Stimulated activated CD8-positive, alpha-beta memory T cell treated with anti-CD3 and anti-CD28 coated beads, Interleukin-15, amount 100 ng/mL, for 1 hour (primary cell): ENCODE measurements at regions not wholly inside any gene's neighbourhood (a gene's known extent, or its start where the extent isn't known, plus 50 kb on each side); places are given as distances from the start of the nearest gene placed in this dataset.
"Not testable (repeated sequence)": the region's sequence is repeated elsewhere in the genome, so short reads cannot be mapped to it uniquely, and the experiment has no call there.

Experiments
- DNase-seq: peaks from one replicate; pipeline ENCODE4 v3.0.0-alpha.2; 2020; ENCODE audit warnings: low read depth

GRCh38 chr14:54010981-54011380, 54.4 kb upstream of the BMP4 start:
- no peak for DNase-seq

GRCh38 chr14:54023027-54023426, 66.4 kb upstream of the BMP4 start:
- no peak for DNase-seq

- no peak for DNase-seq
Measured at GRCh38 chr14:54025661-54026060, 69.0 kb upstream of the BMP4 start.

- no peak for DNase-seq
Measured at GRCh38 chr14:54026671-54027070, 70.0 kb upstream of the BMP4 start.

GRCh38 chr14:54030996-54031395, 74.4 kb upstream of the BMP4 start:
- not testable (repeated sequence) for DNase-seq

GRCh38 chr14:54033285-54033684, 76.7 kb upstream of the BMP4 start:
- not testable (repeated sequence) for DNase-seq

GRCh38 chr14:54038724-54039123, 82.1 kb upstream of the BMP4 start:
- DNase-seq = no peak

- no peak for DNase-seq
Measured at GRCh38 chr14:54039311-54039710, 82.7 kb upstream of the BMP4 start.

- no peak for DNase-seq
Measured at GRCh38 chr14:54040846-54041245, 84.2 kb upstream of the BMP4 start.

GRCh38 chr14:54046250-54046649, 89.6 kb upstream of the BMP4 start:
- no peak for DNase-seq

GRCh38 chr14:54047645-54048308, 91.2 kb upstream of the BMP4 start:
- no peak for DNase-seq

GRCh38 chr14:54048311-54048710, 91.7 kb upstream of the BMP4 start:
- DNase-seq = no peak

GRCh38 chr14:54048736-54049135, 92.1 kb upstream of the BMP4 start:
- DNase-seq = no peak

GRCh38 chr14:54050759-54051158, 94.1 kb upstream of the BMP4 start:
- DNase-seq = no peak

- no peak for DNase-seq
Measured at GRCh38 chr14:54052696-54053385, 96.2 kb upstream of the BMP4 start.

- no peak for DNase-seq
Measured at GRCh38 chr14:54053386-54053745, 96.7 kb upstream of the BMP4 start.

- no peak for DNase-seq
Measured at GRCh38 chr14:54058505-54058904, 101.9 kb upstream of the BMP4 start.

GRCh38 chr14:54083549-54084239, 127.1 kb upstream of the BMP4 start:
- no peak for DNase-seq

- DNase-seq = no peak
Measured at GRCh38 chr14:54085232-54085761, 128.7 kb upstream of the BMP4 start.

- no peak for DNase-seq
Measured at GRCh38 chr14:54085841-54086240, 129.2 kb upstream of the BMP4 start.

- no peak for DNase-seq
Measured at GRCh38 chr14:54086767-54087166, 130.1 kb upstream of the BMP4 start.

- no peak for DNase-seq
Measured at GRCh38 chr14:54087376-54087775, 130.8 kb upstream of the BMP4 start.

- no peak for DNase-seq
Measured at GRCh38 chr14:54088271-54088670, 131.6 kb upstream of the BMP4 start.
